ENCODE measurements at regions not wholly inside any gene's neighbourhood (a gene's known extent, or its start where the extent isn't known, plus 50 kb on each side); places are given as distances from the start of the nearest gene placed in this dataset.

DNA sequence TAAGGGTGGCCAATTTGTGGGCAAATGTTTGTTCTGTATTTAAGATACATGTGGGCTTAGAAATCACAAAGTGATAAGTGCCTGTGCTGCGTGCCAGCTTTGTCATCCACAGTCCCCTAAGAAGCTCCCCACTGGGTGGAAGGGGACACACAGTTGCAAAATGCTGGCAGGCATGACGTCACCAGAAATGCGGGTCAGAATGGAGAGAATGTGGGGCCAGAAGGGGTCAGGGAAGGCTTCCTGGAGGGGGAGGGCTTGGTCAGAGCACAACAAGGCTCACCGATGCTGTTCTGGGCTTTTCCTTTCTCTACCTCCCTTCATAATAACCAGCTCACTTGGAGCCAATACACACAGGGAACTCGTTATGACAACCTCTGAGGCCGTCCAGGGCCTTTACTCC lies 207.3 kb downstream of the URI1 start:
- POLR2A ChIA-PET: no interaction called here
- H3K4me3 ChIP-seq (ENCODE audit: low read depth, low read length): no peak overlapping the region
- TF ChIP-seq, protein P1, sequence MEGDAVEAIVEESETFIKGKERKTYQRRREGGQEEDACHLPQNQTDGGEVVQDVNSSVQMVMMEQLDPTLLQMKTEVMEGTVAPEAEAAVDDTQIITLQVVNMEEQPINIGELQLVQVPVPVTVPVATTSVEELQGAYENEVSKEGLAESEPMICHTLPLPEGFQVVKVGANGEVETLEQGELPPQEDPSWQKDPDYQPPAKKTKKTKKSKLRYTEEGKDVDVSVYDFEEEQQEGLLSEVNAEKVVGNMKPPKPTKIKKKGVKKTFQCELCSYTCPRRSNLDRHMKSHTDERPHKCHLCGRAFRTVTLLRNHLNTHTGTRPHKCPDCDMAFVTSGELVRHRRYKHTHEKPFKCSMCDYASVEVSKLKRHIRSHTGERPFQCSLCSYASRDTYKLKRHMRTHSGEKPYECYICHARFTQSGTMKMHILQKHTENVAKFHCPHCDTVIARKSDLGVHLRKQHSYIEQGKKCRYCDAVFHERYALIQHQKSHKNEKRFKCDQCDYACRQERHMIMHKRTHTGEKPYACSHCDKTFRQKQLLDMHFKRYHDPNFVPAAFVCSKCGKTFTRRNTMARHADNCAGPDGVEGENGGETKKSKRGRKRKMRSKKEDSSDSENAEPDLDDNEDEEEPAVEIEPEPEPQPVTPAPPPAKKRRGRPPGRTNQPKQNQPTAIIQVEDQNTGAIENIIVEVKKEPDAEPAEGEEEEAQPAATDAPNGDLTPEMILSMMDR (IDR thresholded peaks at IDR 0.05; ENCODE audit: insufficient read depth, low read length, missing control alignments): no peak
- CTCF ChIA-PET: no interaction called here
- DNase-seq (ENCODE audit: low read depth, low spot score): no peak

GRCh38 chr19:30150626-30151025 lies 208.6 kb downstream of the URI1 start:
- ChIA-PET CTCF (no interaction called here), POLR2A (no interaction called here)
- no peak overlapping the region for H3K4me3 ChIP-seq (ENCODE audit: low read depth, low read length)
- TF ChIP-seq, protein P1 (IDR thresholded peaks at IDR 0.05; ENCODE audit: insufficient read depth, low read length, missing control alignments): no peak
- DNase-seq (ENCODE audit: low read depth, low spot score): no peak

DNA sequence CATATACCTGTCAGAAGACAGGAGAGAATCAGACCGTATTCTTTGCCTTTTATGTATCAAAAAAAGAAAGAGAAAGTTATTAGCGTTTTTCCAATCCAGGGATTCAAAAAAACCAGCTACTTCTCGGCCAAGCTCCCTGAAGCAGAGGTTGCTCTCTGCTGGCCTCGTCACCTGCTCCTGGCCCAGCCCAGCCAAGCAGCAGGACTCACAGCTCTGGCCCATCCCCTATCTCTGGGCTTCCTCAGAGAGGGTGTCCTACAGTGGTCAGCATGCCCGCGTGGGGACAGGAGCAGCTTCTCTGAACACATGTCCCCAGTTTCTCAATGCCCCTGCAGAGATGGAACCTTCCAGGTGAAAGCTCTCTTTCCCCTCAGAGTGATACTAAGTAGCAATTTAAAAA lies 209.0 kb downstream of the URI1 start:
- DNase-seq (ENCODE audit: low read depth, low spot score): no peak
- POLR2A ChIA-PET: no interaction called here
- TF ChIP-seq, protein P1 (IDR thresholded peaks at IDR 0.05; ENCODE audit: insufficient read depth, low read length, missing control alignments): no peak
- CTCF ChIA-PET: no interaction called here
- no peak overlapping the region for H3K4me3 ChIP-seq (ENCODE audit: low read depth, low read length)

- TF ChIP-seq, protein P1 (IDR thresholded peaks at IDR 0.05; ENCODE audit: insufficient read depth, low read length, missing control alignments): no peak
- no peak for DNase-seq (ENCODE audit: low read depth, low spot score)
- ChIA-PET POLR2A (no interaction called here), CTCF (no interaction called here)
- no peak overlapping the region for H3K4me3 ChIP-seq (ENCODE audit: low read depth, low read length)
These were observed 210.7 kb downstream of the URI1 start for GRCh38 chr19:30152510-30153291.

DNA sequence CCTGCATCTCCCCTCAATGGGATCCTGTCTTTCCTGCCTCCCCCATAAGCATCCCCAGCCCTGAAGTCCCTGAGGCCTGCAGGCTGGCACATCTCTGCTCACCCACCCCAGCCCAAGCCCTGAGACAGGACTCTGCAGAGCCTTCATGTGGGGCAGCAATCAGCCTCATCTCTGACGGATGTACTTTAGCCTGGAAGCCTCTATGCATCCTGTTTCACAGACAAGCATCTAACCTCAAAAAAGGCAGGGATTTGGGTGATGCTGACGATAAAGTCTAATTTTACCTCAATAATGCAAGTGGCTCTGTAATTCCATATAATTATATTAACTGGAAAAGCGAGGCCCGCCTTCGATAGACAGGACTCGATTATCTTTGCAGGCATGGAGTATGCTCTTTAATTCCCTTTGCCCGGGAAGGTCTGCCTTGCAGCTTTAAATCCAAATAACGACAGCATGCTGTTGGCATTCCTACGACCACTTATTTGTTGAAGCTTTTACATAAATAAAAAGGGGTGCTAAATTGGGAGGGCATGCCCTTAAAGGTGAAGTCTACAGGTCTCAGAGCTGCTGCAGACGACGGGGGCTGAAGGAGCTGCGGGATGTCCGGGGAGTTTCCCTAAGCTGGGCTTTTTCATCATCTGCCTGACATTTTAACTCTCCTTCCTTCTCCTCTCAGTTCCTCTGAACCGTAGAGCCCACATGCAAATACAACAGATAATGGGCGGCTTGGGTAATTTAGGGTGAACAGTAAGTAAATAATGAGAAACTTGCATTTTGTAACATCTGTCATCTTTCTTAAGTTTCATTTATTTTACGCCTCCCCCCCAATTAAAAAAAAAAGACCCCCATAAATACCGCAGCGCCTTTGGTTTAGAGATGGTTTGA lies 211.5 kb downstream of the URI1 start:
- ChIA-PET POLR2A (no interaction called here), CTCF (no interaction called here)
- H3K4me3 ChIP-seq (ENCODE audit: low read depth, low read length): no peak overlapping the region
- TF ChIP-seq, protein P1 (IDR thresholded peaks at IDR 0.05; ENCODE audit: insufficient read depth, low read length, missing control alignments): no peak
- no peak for DNase-seq (ENCODE audit: low read depth, low spot score)

GRCh38 chr19:30154410-30154809 lies 212.4 kb downstream of the URI1 start:
- TF ChIP-seq, protein P1 (IDR thresholded peaks at IDR 0.05; ENCODE audit: insufficient read depth, low read length, missing control alignments): no peak
- ChIA-PET POLR2A (no interaction called here), CTCF (no interaction called here)
- no peak overlapping the region for H3K4me3 ChIP-seq (ENCODE audit: low read depth, low read length)
- DNase-seq (ENCODE audit: low read depth, low spot score): no peak
